Fibroblast of skin of abdomen (primary cell): ENCODE measurements at regions not wholly inside any gene's neighbourhood (a gene's known extent, or its start where the extent isn't known, plus 50 kb on each side); places are given as distances from the start of the nearest gene placed in this dataset.
A peak's percentile ranks its signal among the peaks of the same experiment; 100 is the strongest.

Source experiments
- DNase-seq: peaks from one replicate; pipeline ENCODE4 v3.0.0-alpha.2; 2013

DNA sequence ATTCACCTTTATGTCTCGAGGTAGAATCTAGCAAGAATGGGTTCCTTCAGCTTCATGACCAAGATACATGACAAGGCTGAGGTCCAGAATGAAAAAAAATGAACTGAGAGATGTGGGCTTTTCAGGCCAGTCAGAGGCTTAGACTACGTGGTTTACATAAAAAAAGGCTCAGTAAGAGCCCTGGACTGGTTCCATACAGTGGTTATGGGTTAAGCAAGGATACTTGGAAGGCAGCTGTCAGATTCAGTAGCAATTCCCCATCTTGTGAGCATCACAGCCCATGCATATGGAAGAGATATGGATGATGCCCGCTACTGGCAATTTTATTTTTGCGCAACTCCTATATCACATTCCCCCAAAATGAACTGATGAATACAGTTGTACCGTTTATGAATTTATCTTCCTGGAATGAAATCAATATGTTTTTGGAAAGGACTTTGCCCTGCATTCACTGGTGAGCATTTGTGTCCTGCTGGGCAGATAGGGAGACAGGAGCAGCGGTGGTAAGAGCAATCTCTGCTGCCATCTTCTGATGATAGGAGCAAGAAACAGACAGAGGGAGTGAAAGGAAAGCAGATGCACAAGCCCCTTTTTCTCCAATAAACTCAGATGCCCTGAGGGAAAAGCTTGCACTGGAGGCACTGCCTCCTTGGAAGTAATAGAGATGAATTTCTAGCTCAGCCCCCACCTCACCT is 280.4 kb downstream of the GALC start:
- DNase-seq = peak; percentile 77

DNA sequence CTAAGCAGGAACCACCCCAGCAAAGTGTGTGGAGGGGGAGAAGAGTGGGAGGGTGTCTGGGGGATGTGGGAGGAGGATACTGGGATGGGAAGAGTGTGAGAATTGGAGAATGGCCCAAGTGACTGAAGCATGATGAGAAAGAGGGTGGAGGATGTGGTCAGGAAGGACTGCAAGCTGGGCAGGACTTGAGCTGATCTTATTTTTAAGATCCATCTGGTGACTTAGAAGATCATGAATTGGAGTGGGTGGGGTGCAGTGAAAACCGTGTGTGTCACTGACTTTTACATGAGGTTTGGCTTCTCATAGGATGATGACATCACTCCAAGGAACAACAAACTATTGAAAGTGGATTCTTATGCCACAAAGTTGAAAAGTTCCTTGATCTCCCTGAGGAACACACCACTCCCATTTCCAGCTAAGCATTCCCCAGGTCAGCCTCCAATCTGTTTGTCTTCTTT is 287.5 kb downstream of the GALC start:
- DNase-seq = peak; percentile 70

DNA sequence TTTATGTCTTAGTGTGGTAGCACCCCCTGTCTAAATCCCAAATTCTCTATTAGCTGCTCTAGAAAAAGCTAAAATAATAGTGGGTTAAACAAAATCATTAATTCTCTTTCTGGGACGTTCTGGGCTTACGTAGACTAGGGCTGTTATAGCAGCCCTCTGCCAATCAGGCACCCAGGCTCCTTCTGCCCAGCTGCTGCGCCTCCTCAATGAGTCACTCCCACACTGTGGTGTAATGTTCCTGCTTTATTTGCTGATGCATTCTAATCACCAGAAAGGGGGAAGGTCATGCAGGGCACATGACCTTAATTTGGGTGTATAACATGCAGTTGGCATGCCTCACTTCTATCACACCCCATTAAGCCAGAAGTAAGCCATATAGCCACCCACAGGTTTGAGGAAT is 294.5 kb downstream of the GALC start:
- no peak for DNase-seq

DNA sequence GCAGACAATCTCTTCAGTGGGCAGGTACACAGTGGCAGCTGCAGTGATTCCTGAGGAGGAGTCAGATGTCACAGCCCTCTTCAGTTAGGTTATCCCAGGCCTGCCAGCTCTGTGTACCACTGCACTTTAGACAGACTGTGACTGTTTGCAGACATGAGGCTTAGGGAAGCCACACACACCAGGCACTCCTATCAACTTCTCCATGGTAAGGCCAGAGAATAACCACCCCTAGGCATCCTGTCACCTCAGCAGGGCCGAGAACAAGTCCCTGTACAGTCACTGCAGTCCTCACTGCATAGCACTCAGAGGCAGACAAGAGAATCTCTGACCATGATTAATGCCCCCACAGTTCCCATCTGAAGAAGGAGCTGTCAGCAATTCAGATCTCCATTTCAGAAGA is 296.5 kb downstream of the GALC start:
- DNase-seq = no peak

DNA sequence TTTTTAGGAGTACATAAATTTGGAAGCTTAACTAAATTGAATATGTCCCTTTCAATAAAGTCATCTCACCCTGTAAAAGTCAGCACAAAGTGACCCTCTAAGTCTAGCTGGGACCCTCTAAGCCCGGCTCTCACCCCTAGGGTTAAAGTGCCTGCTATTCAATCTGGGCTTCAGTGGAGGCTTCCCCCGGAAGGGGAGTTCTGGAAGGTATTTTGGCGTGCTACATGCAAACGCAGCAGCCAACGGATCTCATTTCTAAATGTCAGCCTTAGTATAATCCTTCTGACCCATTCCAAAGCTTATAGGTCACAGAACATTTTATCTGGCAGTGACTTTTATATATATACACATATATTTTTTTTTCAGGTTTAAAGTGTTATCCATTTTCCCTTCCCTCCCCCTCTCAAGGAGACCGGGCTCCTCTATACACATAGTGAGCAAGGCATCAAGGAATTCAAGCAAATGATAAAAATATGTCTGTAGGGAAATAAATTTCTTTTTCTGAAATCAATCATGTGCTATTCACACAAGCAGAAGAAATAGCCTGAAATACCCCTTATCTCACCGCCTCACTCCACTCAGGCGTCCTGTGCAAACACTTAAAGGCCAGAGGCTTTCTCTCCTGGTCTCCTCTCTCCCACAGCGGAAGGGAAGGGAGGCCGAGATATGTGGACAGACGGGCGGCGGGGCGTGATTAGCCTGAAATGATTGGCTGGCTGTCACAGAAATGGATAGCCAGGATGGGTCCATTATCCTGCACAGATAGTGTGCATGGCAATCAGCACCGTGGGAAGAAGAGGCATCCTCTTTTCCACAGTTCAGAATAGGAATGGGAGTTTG is 301.7 kb downstream of the GALC start:
- DNase-seq = peak; percentile 15

DNA sequence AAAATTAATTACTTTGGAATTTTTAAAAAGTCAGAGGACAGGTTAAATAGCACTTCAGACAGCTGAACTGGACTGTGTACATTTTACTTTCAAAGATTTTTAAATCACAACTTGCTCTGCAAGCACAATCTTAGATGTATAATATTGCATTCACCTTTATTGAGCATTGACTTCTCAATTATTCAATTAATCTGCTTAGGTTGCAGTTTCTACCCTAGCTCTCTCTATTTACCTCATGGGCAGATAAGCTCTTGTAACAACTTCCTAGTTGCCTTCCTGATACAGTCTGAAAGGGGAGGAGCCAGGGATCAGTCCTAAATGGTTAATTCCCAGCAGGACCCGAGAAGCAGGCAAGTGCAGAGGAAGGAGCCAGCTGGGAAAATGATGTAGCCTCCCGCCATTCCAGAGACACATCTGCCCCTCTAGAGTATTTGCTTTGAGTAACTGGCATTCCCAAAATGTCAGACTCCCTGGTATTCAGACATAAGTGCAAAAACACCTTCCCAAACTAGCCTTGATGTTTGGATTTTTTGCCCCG is 302.8 kb downstream of the GALC start:
- DNase-seq = no peak

DNA sequence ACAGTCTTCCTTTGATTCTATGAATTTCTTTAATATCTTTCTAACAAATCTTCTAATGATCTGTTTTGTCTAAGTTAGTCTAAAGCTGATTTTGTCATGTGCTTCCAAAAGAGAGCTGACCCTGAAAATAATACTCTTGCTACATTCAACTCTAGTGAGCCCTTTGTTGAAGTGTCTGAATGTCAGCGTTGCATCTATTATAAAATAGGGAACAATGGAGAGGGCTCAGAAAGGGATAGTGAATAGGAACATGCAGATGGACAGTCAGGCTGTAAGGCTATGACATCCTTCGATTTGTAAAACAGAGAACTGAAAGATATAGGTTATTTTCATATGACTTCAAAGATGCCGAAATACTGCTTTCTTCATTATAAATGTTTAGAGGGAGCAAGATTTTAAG is 304.5 kb downstream of the GALC start:
- DNase-seq = no peak

DNA sequence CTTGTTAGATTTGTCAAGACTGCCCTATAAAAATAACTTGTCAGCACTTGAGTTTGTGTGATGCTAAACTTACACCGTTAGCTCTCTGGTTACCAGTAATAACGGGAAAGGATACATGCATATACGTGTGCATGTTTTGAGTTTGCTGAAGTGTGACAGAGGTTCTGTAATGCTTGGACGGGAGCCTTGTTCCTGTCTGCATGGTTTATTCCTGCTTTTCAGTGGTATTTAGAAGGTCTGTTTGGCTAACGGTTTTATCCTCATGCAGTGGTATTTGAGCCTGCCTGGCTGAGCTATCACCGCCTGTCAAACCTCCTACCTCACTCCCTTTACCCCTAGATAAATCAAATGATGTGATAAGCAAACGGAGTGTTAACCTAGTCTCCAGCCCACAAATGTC is 305.6 kb downstream of the GALC start:
- DNase-seq = peak; percentile 70

DNA sequence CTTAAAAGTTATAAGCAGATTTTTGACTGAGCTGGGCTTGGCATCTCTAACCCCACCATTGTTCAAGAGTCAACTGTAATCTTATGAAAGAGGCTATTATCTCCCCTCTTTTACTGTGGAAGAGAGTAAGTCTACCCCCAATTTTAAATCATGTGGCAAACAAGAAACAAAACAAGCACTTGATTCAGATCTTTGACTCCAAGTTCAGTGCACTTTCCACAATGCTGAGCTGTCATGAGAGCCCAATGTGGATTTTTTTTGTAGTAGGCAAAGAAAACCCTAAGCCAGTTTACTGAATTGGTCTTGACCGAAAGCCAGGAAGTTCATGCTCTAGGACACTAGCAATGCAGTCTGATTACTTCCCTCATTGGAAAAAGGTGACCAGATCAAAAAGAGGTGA is 306.2 kb downstream of the GALC start:
- DNase-seq = no peak

DNA sequence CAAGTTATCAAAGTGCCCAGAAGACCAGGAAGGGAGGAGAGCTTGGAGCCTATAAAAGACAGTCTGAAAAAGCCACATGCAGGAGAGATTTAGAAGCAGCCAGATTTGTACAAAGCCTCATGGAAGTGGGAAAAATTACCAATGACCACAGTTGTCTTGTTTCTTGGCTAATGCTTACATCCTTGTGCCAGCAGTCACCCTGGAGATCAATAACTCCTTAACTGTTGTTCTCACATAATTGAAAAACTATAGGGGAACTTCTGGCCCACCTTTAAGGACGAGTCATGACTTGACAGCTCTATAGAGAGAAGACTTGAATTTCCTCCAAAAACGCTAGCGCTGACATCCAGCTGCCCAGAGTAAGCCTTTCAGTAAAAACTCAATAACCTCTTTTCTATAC is 313.1 kb downstream of the GALC start:
- no peak for DNase-seq

DNA sequence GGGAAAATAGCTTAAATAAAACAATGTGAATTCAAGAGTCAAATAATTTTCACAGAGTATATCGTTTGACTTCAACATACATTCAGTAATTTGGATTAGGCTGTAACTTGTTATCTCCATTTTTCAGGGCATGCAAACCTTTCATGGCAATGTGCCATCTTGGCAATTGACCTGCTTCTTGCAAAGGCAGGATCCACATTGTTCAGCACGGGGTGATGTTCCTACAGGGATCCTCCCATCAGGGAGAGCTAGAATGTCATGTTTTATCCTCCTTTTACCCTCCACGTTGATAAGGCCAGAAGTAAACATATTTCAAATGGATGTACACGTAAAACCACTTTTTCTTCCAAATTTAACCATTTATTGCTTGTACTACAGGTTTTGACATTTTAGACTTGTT is 314.4 kb downstream of the GALC start:
- no peak for DNase-seq

DNA sequence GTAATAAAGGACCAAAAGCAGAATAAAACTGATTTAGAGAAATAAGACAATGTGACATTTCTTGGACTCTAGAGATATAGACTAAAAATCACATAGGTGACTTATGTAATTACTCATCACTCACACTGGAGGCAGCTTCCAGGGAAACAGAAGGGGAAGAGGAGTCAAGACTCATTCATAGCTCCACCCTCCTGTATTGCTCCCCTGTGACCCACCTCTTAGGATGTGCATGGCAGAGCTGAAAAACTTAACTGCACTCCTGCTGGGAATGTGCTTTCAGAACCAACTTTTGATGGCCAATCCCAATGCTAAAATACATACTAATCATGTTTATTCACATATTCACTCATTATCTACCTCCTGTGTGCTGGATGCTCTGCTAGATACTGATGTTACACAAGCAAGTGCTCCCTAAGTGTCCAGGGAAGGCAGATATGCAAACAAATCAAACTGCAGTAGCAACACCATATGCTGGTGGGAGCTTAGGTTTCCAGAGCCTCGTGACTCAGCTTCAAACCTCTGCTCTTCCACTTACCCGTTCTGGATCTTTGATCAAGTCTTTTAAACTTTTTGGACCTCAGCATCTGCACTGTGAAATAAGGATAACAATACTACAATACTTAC is 316.1 kb downstream of the GALC start:
- DNase-seq = no peak

DNA sequence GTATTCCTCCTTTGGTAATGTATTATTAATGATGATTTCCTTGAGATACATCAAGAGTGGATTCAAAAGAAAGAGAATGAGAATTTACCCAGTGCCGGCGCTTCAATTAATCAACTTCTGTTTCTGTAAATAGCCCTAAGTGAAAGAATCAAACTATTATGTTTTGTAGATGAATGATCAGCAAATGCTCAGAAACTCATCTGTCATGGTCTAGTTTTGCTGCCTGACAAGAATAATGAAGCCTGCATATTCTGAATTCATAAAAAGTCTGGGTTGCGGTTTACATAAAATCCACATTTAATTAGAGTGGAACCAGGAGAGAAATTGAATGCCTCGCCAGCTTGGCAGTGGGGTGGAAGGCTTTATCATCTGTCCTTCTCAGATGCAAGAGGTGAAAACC is 325.3 kb downstream of the GALC start:
- DNase-seq = no peak

DNA sequence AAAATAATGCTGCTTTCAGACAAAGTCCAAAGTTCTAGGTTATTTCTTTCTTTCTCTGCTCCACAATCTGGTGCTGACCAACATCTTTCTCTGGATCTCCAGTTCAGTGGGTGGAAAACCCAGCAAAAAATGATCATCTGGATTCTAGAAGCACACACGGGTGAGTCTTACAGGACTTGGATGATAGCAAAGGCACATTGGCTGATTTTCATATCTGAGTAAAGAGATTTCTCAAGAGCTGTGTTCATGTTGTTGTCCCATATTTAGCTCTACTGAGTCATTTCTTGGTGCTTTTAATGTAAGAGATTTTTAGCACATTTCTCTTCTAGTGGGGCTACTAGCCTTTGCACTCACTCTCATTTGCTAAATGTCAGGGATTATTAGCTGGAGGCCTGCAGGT is 336.7 kb downstream of the GALC start:
- no peak for DNase-seq

DNA sequence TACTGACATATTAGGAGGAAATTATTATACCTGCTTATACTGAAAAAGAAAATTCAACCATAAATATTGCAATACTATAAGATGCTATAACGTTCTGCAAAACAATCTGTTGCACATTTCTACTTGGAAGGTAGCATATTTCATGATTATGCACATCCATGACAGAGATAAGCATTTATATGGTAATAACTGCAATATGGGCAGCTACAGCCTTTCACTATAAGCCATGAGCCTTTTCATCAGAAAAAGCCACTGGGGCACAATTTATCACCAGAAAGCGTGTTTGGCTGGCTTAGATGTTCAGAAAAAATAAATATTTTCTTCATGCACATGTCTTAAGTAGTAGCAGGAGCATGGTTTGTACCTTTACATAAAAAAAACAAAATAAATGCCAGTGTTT is 340.7 kb downstream of the GALC start:
- DNase-seq = no peak

DNA sequence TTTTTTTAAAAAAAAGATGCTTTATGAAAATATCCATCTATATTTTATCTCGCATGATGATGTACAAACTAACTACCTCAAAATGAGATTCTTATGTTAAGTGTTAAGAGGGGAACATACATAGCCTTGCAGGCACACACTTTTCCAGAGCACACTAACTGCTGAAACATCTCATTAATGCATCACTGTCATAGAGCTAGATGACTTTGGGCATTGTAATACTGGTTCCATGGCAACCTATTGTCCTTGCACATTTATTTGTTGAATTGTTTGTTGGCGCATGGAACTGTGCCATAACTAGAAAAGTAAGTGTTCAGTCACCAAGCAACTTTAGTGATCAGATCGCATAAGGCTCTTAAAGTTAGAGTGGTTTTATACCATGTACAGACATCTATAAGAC is 348.3 kb downstream of the GALC start:
- no peak for DNase-seq

DNA sequence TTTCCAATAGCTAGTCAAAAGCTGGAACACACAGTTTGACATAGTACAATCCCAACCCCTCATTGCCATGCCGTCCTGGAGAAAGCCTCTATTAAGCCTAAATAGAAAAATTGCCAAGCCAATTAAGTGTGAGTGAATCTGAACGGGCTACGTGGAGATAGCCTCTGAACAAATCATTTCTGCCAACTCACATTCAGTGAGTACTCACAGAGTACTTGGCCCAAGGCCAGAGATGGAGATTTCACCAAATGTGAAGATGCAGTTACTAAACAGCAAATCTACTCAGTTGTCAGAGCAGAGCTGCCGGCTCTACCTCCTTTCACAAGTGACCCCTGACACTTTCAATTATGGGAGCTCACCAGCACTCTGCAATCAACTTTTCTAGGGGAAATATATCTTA is 350.0 kb downstream of the GALC start:
- DNase-seq = no peak

DNA sequence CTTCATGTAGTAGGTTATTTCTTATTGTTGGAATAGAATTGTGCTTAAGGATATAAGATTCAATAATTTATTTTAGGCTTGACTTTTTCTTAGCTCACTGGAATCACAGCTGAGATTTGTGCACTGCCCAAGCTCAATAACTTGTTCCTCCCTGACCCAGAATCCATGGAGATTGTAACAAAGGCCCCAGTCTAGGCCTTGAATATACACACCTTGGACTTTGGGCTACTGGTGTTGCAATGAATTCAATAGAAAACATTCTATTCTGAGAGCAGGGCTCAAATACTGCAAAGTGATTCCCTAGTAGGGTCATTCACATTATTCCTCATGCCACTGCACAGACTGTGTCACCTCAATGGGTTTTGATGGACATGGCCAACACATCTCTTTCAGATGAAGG is 352.4 kb downstream of the GALC start:
- DNase-seq = no peak

DNA sequence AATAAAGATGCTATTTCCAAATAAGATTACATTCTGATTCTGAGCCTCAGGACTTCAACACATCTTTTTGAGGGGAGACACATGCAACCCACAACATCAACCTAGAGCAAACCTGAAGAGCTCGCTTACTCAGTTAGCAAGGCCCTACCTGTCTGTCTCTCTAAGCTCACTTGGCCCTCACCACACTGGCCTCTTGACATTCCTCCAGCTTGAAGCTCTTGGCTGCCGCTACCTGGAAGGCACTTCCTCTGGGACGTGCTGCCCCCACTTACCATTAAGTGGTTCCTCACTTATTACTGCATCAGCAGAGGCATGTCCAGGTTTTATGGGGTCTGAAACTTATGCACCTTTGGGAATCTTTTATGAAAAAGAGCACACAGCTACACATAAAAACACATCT is 354.8 kb downstream of the GALC start:
- no peak for DNase-seq

DNA sequence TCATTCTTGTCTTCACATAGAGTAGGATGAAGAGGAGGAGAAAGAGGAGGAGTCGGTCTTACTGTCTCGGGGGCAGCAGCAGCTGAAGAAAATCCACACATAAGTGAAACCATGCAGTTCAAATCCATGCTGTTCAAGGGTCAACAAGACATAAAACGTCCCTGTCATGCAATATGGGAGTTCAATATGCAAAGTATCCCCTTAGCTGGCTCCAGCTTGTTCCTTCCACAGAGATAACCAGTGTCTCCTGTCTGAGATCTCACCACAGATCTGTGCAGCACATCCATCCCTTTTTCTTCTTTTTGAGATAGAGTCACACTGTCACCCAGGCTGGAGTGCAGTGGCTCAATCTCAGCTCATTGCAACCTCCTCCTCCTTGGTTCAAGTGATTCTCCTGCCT is 357.5 kb downstream of the GALC start:
- DNase-seq = no peak

DNA sequence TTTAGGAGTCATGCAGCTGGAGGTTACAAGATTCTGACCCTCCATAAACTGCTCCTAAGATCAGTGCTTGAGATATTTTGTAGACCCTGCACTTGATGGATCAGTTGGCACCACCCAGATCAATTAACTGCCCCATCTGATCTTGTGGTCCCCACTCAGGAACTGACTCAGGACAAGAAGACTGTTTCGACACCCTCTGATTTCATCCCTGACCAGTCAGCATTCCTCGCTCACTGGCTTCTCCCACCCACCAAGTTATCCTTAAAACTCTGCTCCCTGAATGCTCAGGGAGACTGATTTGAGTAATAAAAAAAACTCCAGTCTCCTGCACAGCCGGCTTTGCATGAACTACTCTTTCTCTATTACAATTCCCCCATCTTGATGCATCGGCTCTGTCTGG is 360.2 kb downstream of the GALC start:
- no peak for DNase-seq

DNA sequence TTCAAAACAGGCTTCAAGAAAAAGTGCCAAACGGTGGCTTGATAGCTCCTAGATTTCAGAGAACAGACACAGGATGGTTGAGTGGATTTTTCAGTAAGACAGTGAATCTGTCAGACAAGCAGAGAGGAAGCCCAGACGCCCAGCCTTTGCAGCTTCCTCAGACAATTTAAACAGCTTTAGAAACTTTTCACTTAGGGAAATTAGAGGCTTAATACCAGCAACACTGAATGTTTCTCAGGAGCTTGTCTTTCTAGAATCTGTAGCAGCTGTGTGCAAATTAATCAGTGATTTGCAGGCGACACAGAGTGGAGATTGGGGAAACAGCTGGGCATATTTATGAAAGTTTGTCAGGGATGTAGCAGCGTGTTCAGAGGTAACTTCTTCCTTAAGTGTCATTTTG is 362.1 kb downstream of the GALC start:
- DNase-seq = no peak

DNA sequence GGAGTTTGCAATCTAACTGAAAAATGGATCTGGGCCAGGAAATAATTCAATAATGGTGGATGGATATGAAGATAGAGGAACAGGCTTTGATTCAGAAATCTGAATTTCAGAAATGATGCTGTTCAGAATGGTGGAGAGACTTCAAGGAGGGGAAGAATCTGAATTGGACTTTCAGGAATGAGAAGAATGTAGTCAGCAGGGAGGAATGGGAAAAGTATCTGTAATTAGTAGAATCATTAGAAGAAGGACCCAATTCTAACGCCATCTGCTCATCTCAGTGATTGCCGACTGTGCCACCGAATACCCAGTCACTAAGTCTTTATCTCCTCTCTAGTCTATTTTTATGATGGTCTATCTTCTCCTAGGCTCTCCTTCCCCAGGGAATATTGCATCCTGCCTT is 363.2 kb downstream of the GALC start:
- no peak for DNase-seq

DNA sequence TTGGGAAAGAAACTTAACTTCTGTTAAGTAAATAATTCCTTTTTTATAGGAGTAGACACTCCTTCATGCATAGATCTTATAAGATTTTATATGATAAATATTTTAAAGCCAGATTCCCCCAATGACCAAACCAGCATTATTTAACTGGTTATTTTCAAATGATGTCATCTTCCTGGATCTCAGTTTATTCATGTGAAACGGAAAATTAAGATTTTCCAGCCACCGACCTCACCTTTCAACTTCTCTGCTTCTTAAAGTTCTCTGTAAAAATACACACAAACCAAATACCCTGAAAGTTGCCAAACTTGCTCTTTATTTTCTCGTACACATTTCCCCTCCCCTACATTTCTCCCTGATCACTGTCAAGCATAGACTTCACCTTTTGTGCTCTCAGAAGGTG is 364.2 kb downstream of the GALC start:
- DNase-seq = no peak
